GM06990 (cell line): ENCODE measurements at regions not wholly inside any gene's neighbourhood (a gene's known extent, or its start where the extent isn't known, plus 50 kb on each side); places are given as distances from the start of the nearest gene placed in this dataset.

Source experiments
- DNase-seq: peaks from one replicate; pipeline ENCODE4 v3.0.0-alpha.2; 2011; ENCODE audit not compliant: insufficient read length; ENCODE audit errors: extremely low read depth
- H3K27me3 ChIP-seq: replicated peaks from 2 replicates; pipeline ENCODE4 v1.6.0; 2011; ENCODE audit warnings: low read length; ENCODE audit not compliant: control insufficient read depth, insufficient read depth
- H3K36me3 ChIP-seq: 2 replicates; pipeline ENCODE4 v1.5.1; 2011; ENCODE audit warnings: low read length; ENCODE audit not compliant: control insufficient read depth, insufficient read depth
- H3K4me3 ChIP-seq: replicated peaks from 2 replicates; pipeline ENCODE4 v1.5.1; 2011; ENCODE audit warnings: low read depth, mild to moderate bottlenecking, control low read depth, low read length
- CTCF ChIP-seq: IDR thresholded peaks from 2 replicates; pipeline ENCODE4 v1.5.1; 2011; ENCODE audit warnings: low read length, control low read depth, mild to moderate bottlenecking, inconsistent platforms; ENCODE audit not compliant: insufficient read depth, poor library complexity, severe bottlenecking

- Histone ChIP-seq H3K4me3 (no peak overlapping the region), H3K27me3 (no peaks in the 10 kb centered on the region), H3K36me3 (no peaks in the 10 kb centered on the region)
- no peak for DNase-seq
- TF ChIP-seq CTCF, result no peak
Measured at GRCh38 chr5:159509002-159509660, 178.8 kb upstream of the IL12B start.

GRCh38 chr5:159510282-159510681 is 180.0 kb upstream of the IL12B start:
- Histone ChIP-seq H3K36me3 (no peaks in the 10 kb centered on the region), H3K27me3 (no peaks in the 10 kb centered on the region), H3K4me3 (no peak overlapping the region)
- TF ChIP-seq CTCF, result no peak
- DNase-seq, result no peak

- Histone ChIP-seq H3K36me3 (no peaks in the 10 kb centered on the region), H3K4me3 (no peak overlapping the region), H3K27me3 (no peaks in the 10 kb centered on the region)
- no peak for TF ChIP-seq CTCF
- DNase-seq, result no peak
Measured at GRCh38 chr5:159511570-159511969, 181.3 kb upstream of the IL12B start.

GRCh38 chr5:159512064-159512463 is 181.8 kb upstream of the IL12B start:
- Histone ChIP-seq H3K36me3 (no peaks in the 10 kb centered on the region), H3K4me3 (no peak overlapping the region), H3K27me3 (no peaks in the 10 kb centered on the region)
- TF ChIP-seq CTCF, result no peak
- no peak for DNase-seq

GRCh38 chr5:159514229-159514810 is 184.0 kb upstream of the IL12B start:
- Histone ChIP-seq H3K36me3 (no peaks in the 10 kb centered on the region), H3K27me3 (no peaks in the 10 kb centered on the region), H3K4me3 (no peak overlapping the region)
- TF ChIP-seq CTCF, result no peak
- no peak for DNase-seq
